GM10248 (cell line): ENCODE measurements at regions not wholly inside any gene's neighbourhood (a gene's known extent, or its start where the extent isn't known, plus 50 kb on each side); places are given as distances from the start of the nearest gene placed in this dataset.
"Not testable (repeated sequence)": the region's sequence is repeated elsewhere in the genome, so short reads cannot be mapped to it uniquely, and the experiment has no call there.

Experiments
- CTCF ChIA-PET: fragments of 300-600 bp; sonication (Branson Sonifier 250); formaldehyde crosslinking; extraction: SDS; loops from one replicate; lab custom pipeline; 2021; ENCODE audit warnings: antibody characterized with exemption; lab: Yijun Ruan, JAX
- POLR2A ChIA-PET: fragments of 350-650 bp; sonication (Branson Sonifier 250); formaldehyde crosslinking; extraction: SDS; loops from one replicate; lab custom pipeline; 2020; ENCODE audit warnings: antibody characterized with exemption; lab: Yijun Ruan, JAX
- DNase-seq: peaks from one replicate; pipeline ENCODE4 v3.0.0; 2012; ENCODE audit errors: extremely low spot score

DNA sequence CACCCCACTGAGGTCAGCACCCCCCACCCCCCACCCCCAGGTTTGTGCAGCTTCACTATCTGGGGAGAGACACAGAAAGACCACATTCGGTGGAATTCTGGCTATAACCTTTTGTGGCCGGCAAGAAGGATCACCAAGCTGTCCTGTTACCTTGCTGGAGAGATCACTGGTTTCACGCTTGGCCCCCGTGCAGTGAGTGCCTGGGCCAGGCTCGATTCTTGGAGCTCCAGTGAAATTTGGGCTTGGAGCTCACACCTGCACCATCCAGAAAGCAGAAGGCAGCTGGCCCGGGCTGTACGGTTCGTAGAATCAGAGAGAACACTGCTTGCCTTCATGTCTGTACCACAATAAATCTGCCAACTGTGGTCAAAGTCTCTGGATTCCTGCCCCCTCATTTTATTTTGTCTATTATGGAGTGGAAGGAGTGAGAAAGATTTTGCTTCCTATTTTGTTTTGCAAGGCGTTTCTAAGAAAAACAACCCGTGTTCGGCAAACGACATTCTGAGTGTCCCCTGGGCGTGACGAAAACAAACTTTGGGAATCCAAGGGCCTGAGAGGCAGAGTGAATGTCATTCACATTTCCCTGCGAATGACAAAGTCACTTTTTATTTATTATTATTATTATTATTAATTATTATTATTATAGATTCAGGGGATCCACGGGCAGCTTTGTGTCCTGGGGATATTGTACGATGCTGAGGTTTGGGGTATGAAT, 2845.2 kb downstream of the RPIA start:
- DNase-seq: not testable (repeated sequence)

GRCh38 chr2:91549316-91549715, 2857.8 kb downstream of the RPIA start:
- POLR2A ChIA-PET, DNase-seq, CTCF ChIA-PET: not testable (repeated sequence)

More for the DNA sequence above, 2845.2 kb downstream of the RPIA start:
- POLR2A ChIA-PET, CTCF ChIA-PET: not testable (repeated sequence)

GRCh38 chr2:91558234-91558633, 2866.8 kb downstream of the RPIA start:
- CTCF ChIA-PET, DNase-seq, POLR2A ChIA-PET: not testable (repeated sequence)

DNA sequence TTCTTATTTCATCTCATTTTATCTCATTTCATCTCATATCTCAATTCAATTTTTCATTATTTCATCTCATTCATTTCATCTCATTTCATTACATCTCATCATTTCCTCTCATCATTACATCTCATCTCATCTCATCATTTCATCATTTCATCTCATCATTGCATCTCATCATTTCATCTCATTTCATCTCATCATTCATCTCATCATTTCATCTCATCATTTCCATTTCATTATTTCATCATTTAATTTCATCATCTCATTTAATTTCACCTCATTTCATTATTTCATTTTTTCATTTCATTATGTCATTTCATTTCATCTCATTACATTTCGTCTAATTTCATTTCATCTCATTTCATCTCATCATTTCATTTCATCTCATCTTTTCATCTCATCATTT, 2867.8 kb downstream of the RPIA start:
- POLR2A ChIA-PET, DNase-seq, CTCF ChIA-PET: not testable (repeated sequence)

GRCh38 chr2:91559886-91560614, 2868.6 kb downstream of the RPIA start:
- POLR2A ChIA-PET, CTCF ChIA-PET, DNase-seq: not testable (repeated sequence)

- CTCF ChIA-PET, DNase-seq, POLR2A ChIA-PET: not testable (repeated sequence)
These were observed 2870.7 kb downstream of the RPIA start for GRCh38 chr2:91562184-91562583.

DNA sequence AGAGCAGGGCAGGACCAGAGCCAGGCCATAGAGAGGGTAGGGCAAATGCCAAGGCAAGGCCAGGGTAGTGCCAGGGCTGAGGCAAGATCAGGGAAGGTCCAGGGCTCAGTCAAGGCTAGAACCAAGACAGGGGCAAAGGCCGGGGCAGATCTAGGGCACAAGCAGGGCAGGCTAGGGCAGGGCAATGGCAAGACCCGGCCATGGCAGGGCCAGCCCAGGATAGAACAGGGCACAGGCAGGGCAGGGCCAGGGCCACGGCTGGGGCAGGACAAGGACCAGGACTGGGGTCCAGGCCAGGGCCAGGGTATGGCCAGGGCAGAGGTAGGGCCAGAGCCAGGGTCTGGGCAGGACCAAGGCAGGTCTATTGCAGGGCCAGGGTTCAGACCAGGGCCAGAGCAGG, 2873.2 kb downstream of the RPIA start:
- POLR2A ChIA-PET, DNase-seq: not testable (repeated sequence)

DNA sequence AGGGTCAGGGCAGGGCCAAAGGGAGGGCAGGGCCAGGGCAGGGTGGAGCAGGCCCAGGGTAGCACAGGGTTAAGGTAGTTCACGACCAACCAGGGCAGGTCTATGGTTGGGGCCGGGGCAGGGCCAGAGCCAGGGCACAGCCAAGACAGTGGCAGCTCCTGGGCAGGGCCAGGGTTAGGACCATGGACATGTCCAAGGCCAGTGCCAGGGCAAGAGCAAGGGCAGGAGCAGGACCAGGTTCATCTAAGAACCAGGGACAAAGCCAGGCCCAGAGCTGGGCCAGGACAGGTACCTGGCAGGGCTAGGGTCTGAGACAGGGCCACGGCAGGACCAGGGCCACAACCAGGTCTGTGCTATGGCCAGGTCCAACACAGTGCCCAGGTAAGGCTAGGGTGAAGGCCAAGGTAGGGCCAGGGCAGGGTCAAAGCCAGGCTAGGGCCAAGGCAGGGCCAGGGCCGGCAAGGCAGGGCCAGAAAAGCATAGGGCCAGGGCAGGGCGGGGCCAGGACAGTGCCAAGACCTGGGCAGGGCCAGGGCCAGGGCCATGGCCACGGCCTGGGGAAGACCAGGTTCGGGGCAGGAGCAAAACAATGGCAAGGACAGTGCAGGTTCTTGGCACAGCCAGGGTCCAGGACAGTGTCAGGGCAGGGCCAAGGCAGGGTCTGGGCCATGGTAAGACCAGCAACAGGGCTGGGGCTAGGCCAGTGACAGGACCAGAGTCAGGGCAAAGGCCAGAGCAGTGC, 2874.4 kb downstream of the RPIA start:
- DNase-seq, CTCF ChIA-PET, POLR2A ChIA-PET: not testable (repeated sequence)

More for the DNA sequence above, 2873.2 kb downstream of the RPIA start:
- CTCF ChIA-PET: not testable (repeated sequence)

DNA sequence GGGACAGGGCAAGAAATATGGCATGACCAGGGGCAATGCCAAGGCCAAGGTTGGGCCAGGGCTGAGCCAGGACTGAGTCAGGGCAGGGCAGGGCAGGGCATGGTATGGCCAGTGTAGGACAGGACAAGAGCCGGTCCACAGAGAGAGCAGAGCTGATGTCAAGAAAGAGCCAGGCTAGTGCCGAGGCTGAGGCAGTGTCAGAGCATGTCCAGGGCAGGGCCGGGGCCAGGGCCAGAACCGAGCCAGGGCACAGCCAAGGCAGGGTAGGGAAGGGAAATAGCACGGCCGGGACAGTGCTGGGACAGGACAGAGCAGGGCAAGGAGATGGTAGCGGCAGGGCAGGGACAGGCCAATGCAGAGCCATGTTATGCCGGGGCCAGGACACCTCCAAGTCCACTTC, 2875.1 kb downstream of the RPIA start:
- CTCF ChIA-PET, POLR2A ChIA-PET, DNase-seq: not testable (repeated sequence)

- CTCF ChIA-PET, POLR2A ChIA-PET, DNase-seq: not testable (repeated sequence)
These were observed 2876.3 kb downstream of the RPIA start for GRCh38 chr2:91567546-91568335.

GRCh38 chr2:91568391-91569338, 2877.2 kb downstream of the RPIA start:
- POLR2A ChIA-PET, DNase-seq, CTCF ChIA-PET: not testable (repeated sequence)

DNA sequence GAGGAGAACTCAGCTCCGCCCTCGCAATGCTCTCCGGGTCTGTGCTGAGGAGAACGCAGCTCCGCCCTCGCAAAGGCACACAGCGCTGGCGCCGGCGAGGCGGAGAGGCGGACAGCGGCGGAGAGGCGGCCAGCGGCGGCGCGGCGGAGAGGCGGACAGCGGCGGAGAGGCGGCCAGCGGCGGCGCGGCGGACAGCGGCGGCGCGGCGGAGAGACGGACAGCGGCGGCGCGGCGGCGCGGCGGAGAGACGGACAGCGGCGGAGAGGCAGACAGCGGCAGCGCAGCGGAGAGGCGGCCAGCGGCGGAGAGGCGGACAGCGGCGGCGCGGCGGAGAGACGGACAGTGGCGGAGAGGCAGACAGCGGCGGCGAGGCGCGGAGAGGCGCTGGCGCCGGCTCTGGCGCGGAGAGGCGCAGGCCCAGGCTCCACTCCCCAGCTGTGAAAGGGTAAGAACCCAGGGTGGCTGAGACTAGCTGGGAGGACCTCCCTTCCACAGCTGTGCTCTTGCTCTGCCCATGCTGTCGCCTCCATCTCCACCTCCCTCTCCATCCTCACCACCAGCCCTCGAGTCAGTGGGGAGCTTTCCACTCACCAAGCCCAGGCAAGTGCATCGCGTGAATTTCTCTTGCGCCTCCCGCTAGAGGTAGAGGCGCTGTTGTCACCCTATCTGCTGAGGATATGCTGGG, 2879.9 kb downstream of the RPIA start:
- DNase-seq, POLR2A ChIA-PET, CTCF ChIA-PET: not testable (repeated sequence)

DNA sequence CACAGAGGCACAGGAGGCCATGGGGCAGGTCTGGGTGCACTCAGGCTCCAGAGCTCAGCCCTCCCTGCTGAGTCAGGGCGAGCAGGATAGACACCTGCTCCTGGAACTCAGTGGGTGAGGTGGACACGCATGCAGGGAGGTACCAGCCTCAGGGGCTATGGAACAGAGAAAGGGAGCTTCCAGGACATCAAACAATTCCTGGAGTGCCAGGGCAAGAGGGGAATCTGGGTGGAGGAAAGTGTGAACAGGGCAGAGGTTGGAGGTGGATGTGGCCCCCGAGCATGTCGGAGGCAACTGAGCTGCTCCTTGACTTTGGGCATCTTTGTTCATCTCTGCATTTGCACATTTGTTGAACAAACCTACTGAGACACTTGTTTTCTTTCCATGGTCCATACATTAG, 2881.5 kb downstream of the RPIA start:
- POLR2A ChIA-PET, DNase-seq, CTCF ChIA-PET: not testable (repeated sequence)

DNA sequence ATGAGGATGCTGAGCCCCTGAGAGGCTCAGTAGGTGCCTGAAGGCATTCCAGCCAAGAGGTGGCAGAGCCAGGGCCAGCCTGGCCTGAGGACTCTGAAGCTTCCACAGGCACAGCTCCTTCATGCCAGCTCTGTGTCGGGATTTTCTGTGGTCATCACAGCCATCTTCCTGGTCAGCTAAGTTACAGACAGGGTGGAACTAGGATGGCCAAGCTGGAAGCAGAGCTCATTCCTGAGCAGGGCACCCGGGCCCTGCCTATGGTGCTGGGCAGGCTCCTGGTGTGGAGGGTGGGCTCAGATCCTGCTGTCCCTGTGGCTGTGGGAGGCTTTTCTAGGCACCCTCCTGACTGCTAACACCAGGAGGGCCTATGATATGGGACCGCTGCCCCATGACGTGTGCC, 2882.3 kb downstream of the RPIA start:
- POLR2A ChIA-PET, DNase-seq, CTCF ChIA-PET: not testable (repeated sequence)

GRCh38 chr2:91574255-91574654, 2882.8 kb downstream of the RPIA start:
- POLR2A ChIA-PET, CTCF ChIA-PET: not testable (repeated sequence)
- DNase-seq: peak; percentile 6

- POLR2A ChIA-PET, CTCF ChIA-PET, DNase-seq: not testable (repeated sequence)
These were observed 2884.2 kb downstream of the RPIA start for GRCh38 chr2:91575701-91576100.
